ENCODE measurements at regions not wholly inside any gene's neighbourhood (a gene's known extent, or its start where the extent isn't known, plus 50 kb on each side); places are given as distances from the start of the nearest gene placed in this dataset.

GRCh38 chr15:85925649-85926237, 131.0 kb upstream of the KLHL25 start:
- TF ChIP-seq, protein P1, sequence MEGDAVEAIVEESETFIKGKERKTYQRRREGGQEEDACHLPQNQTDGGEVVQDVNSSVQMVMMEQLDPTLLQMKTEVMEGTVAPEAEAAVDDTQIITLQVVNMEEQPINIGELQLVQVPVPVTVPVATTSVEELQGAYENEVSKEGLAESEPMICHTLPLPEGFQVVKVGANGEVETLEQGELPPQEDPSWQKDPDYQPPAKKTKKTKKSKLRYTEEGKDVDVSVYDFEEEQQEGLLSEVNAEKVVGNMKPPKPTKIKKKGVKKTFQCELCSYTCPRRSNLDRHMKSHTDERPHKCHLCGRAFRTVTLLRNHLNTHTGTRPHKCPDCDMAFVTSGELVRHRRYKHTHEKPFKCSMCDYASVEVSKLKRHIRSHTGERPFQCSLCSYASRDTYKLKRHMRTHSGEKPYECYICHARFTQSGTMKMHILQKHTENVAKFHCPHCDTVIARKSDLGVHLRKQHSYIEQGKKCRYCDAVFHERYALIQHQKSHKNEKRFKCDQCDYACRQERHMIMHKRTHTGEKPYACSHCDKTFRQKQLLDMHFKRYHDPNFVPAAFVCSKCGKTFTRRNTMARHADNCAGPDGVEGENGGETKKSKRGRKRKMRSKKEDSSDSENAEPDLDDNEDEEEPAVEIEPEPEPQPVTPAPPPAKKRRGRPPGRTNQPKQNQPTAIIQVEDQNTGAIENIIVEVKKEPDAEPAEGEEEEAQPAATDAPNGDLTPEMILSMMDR (IDR thresholded peaks at IDR 0.05; ENCODE audit: low read depth, low read length): no peak
- TF ChIP-seq EZH2phosphoT487 (IDR thresholded peaks at IDR 0.05; ENCODE audit: low read depth): no peak
- H3K79me2 ChIP-seq (ENCODE audit: low read length): no peaks in the 10 kb centered on the region
- no peak overlapping the region for H2AFZ ChIP-seq (ENCODE audit: low read depth, low read length)

GRCh38 chr15:85926834-85927233, 132.1 kb upstream of the KLHL25 start:
- no peak overlapping the region for H3K4me2 ChIP-seq (ENCODE audit: low read length)
- TF ChIP-seq EZH2phosphoT487 (IDR thresholded peaks at IDR 0.05; ENCODE audit: low read depth): no peak
- TF ChIP-seq, protein P1 (IDR thresholded peaks at IDR 0.05; ENCODE audit: low read depth, low read length): no peak

More at GRCh38 chr15:85925649-85926237, 131.0 kb upstream of the KLHL25 start:
- Histone ChIP-seq H3K27me3 (ENCODE audit: low read depth, low read length) (peaks cover 79% of the 10 kb centered on the region), H3K27ac (ENCODE audit: low read length) (no peak overlapping the region), H3K36me3 (replicated peaks; ENCODE audit: low read depth, low read length) (no peaks in the 10 kb centered on the region), H3K4me1 (ENCODE audit: low read length) (no peaks in the 10 kb centered on the region), H3K4me3 (ENCODE audit: low read length) (no peak overlapping the region), H3K4me2 (ENCODE audit: low read length) (no peak overlapping the region), H3K9me3 (ENCODE audit: insufficient read depth, low read length) (peaks cover 6% of the 10 kb centered on the region; the same call in 1 of the 2 replicates), H4K20me1 (ENCODE audit: insufficient read depth, low read length) (0 out of 2 replicates have a peak, but pooled peaks cover 6% of the 10 kb centered on the region), H3K9ac (ENCODE audit: low read length) (no peak overlapping the region)

DNA sequence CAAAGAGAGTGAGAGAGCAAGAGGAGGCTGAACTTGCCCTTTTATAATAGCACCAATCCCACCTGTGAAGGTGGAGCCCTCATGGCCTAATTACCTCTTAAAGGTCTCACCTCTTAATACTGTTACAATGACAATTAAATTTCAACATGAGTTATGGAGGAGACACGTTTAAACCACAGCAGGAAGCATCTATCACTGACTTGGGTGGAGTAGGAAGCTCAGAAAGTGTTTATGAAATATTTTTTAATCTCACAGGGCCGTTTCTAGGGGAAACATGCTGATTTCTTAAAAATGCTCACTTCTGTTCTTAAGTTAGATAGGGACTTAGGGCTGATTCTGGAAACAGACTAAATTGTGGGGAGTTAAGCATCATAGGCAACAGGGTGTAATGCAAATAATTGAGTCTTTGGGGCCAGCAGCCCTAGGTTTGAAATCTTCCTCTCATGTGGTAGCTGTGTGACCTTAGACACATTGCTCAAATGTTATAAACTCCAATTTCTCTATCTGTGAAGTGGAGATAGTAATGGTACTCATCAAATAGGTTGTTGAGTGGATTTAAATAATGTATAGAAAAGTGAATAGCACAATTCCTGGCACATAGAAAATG, 133.3 kb upstream of the KLHL25 start:
- H3K27ac ChIP-seq (ENCODE audit: low read length): no peak overlapping the region

More at GRCh38 chr15:85926834-85927233, 132.1 kb upstream of the KLHL25 start:
- Histone ChIP-seq H4K20me1 (ENCODE audit: insufficient read depth, low read length) (0 out of 2 replicates have a peak, but pooled peaks cover 6% of the 10 kb centered on the region), H3K9ac (ENCODE audit: low read length) (no peak overlapping the region), H3K4me3 (ENCODE audit: low read length) (no peak overlapping the region), H2AFZ (ENCODE audit: low read depth, low read length) (no peak overlapping the region), H3K9me3 (ENCODE audit: insufficient read depth, low read length) (no peaks in the 10 kb centered on the region), H3K4me1 (ENCODE audit: low read length) (no peaks in the 10 kb centered on the region), H3K79me2 (ENCODE audit: low read length) (no peaks in the 10 kb centered on the region), H3K27me3 (ENCODE audit: low read depth, low read length) (peaks cover 74% of the 10 kb centered on the region), H3K27ac (ENCODE audit: low read length) (no peak overlapping the region), H3K36me3 (replicated peaks; ENCODE audit: low read depth, low read length) (no peaks in the 10 kb centered on the region)

DNA sequence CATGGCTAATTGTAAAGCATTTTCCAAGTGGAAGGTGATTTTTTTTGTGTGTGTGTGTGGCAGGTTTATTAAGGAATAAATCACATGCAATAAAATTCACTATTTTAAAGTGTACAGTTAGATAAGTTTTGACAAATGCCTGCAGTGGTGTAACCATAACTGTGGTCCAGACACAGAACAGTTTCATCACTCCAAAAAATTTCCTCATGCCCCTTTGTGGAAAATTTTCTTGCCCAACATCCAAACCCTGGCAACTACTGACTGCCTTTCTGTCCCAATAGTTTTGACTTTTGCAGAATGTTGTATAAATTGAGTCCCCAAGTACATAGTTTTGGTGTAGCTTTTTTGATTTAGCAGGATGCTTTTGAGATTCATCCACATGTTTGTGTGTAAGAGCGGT, 135.1 kb upstream of the KLHL25 start:
- Histone ChIP-seq H3K4me2 (ENCODE audit: low read length) (no peak overlapping the region), H3K4me3 (ENCODE audit: low read length) (no peak overlapping the region), H3K79me2 (ENCODE audit: low read length) (no peaks in the 10 kb centered on the region), H3K4me1 (ENCODE audit: low read length) (no peaks in the 10 kb centered on the region), H2AFZ (ENCODE audit: low read depth, low read length) (no peak overlapping the region), H3K27me3 (ENCODE audit: low read depth, low read length) (peaks cover 63% of the 10 kb centered on the region), H3K9ac (ENCODE audit: low read length) (no peak overlapping the region), H4K20me1 (ENCODE audit: insufficient read depth, low read length) (0 out of 2 replicates have a peak, but pooled peaks cover 6% of the 10 kb centered on the region), H3K9me3 (ENCODE audit: insufficient read depth, low read length) (no peaks in the 10 kb centered on the region), H3K27ac (ENCODE audit: low read length) (no peak overlapping the region), H3K36me3 (replicated peaks; ENCODE audit: low read depth, low read length) (no peaks in the 10 kb centered on the region)
- TF ChIP-seq EZH2phosphoT487 (IDR thresholded peaks at IDR 0.05; ENCODE audit: low read depth): no peak
- TF ChIP-seq, protein P1 (IDR thresholded peaks at IDR 0.05; ENCODE audit: low read depth, low read length): no peak

More for the DNA sequence above, 133.3 kb upstream of the KLHL25 start:
- no peak overlapping the region for H3K4me3 ChIP-seq (ENCODE audit: low read length)
- H3K36me3 ChIP-seq (replicated peaks; ENCODE audit: low read depth, low read length): no peaks in the 10 kb centered on the region
- H3K79me2 ChIP-seq (ENCODE audit: low read length): no peaks in the 10 kb centered on the region
- no peaks in the 10 kb centered on the region for H3K9me3 ChIP-seq (ENCODE audit: insufficient read depth, low read length)
- H3K4me1 ChIP-seq (ENCODE audit: low read length): no peaks in the 10 kb centered on the region
- TF ChIP-seq EZH2phosphoT487 (IDR thresholded peaks at IDR 0.05; ENCODE audit: low read depth): no peak
- TF ChIP-seq, protein P1 (IDR thresholded peaks at IDR 0.05; ENCODE audit: low read depth, low read length): no peak
- H2AFZ ChIP-seq (ENCODE audit: low read depth, low read length): no peak overlapping the region
- H3K9ac ChIP-seq (ENCODE audit: low read length): no peak overlapping the region
- no peak overlapping the region for H3K4me2 ChIP-seq (ENCODE audit: low read length)
- peaks cover 66% of the 10 kb centered on the region for H3K27me3 ChIP-seq (ENCODE audit: low read depth, low read length)
- 0 out of 2 replicates have a peak, but pooled peaks cover 6% of the 10 kb centered on the region for H4K20me1 ChIP-seq (ENCODE audit: insufficient read depth, low read length)
